ENCODE measurements at regions not wholly inside any gene's neighbourhood (a gene's known extent, or its start where the extent isn't known, plus 50 kb on each side); places are given as distances from the start of the nearest gene placed in this dataset.

GRCh38 chr7:18402488-18403183, 92.9 kb upstream of the HDAC9 start:
- ATAC-seq = no peak
- peaks cover 39% of the 10 kb centered on the region for H3K4me1 ChIP-seq (ENCODE audit: insufficient read depth)
- Mint-ChIP-seq H3K4me1 (peaks cover 46% of the 10 kb centered on the region), H3K4me3 (no peak overlapping the region), H3K36me3 (ENCODE audit: low read depth) (no peaks in the 10 kb centered on the region), H3K9me3 (no peaks in the 10 kb centered on the region), H3K27me3 (ENCODE audit: insufficient read depth, low read depth, poor library complexity) (peaks cover 3% of the 10 kb centered on the region), H3K27ac (0 out of 2 replicates have a peak overlapping the region, but pooled peaks have one; percentile 8)
- no peaks in the 10 kb centered on the region for H3K36me3 ChIP-seq (ENCODE audit: insufficient read depth)
- no peak overlapping the region for H3K27ac ChIP-seq (ENCODE audit: low read depth)
- H2AFZ ChIP-seq = no peak overlapping the region
- no peaks in the 10 kb centered on the region for H3K79me2 ChIP-seq (replicated peaks; ENCODE audit: insufficient read depth)
- TF ChIP-seq STAT1 (IDR thresholded peaks at IDR 0.05; ENCODE audit: unreplicated experiment) (no peak), REST (IDR thresholded peaks at IDR 0.05; ENCODE audit: unreplicated experiment) (no peak), ZNF114 (CRISPR knock-in tag; IDR thresholded peaks at IDR 0.05) (no peak), CTCF (conservative IDR thresholded peaks at IDR 0.05; ENCODE audit: low read depth in 2 of 2) (no peak), EZH2 (IDR thresholded peaks at IDR 0.05; ENCODE audit: low read depth, unreplicated experiment) (no peak), NANOG (IDR thresholded peaks at IDR 0.05; ENCODE audit: borderline replicate concordance) (no peak), JUNB (IDR thresholded peaks at IDR 0.05; ENCODE audit: unreplicated experiment) (no peak), CREB1 (CRISPR knock-in tag; IDR thresholded peaks at IDR 0.05; ENCODE audit: low read depth) (no peak)
- H4K20me1 ChIP-seq (replicated peaks; ENCODE audit: insufficient read depth) = no peaks in the 10 kb centered on the region
- H3F3A ChIP-seq (replicated peaks; ENCODE audit: low read depth) = no peaks in the 10 kb centered on the region
- no peaks in the 10 kb centered on the region for H3K27me3 ChIP-seq (ENCODE audit: insufficient read depth)
- no peak overlapping the region for H3K4me3 ChIP-seq
- no peaks in the 10 kb centered on the region for H3K9me2 ChIP-seq (ENCODE audit: insufficient read depth)
- H3K4me2 ChIP-seq = no peak overlapping the region
- no peak for DNase-seq (ENCODE audit: low spot score)

DNA sequence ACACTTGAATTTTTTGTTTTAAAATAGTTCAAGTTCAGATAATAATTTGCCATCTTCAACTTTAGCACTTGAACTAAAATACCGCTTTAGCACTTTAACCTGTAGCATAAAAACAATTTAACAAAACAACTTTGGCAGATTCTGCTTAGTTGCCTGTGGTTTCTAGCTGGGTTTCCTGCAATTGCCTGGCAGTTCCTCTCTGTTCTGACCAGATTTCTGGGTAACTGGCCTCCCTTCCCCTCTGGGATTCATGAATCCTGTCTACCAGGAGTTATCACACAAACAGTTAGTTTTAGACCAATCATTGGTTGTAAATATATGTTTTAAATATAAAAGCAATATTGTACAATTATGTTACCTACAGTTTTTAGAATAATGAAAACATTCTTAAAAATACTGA, 89.8 kb upstream of the HDAC9 start:
- peaks cover 3% of the 10 kb centered on the region for H3K27me3 Mint-ChIP-seq (ENCODE audit: insufficient read depth, low read depth, poor library complexity)
- Histone ChIP-seq H3K4me2 (no peak overlapping the region), H3K4me3 (no peak overlapping the region), H3K36me3 (ENCODE audit: insufficient read depth) (no peaks in the 10 kb centered on the region), H2AFZ (no peak overlapping the region), H4K20me1 (replicated peaks; ENCODE audit: insufficient read depth) (no peaks in the 10 kb centered on the region), H3K9me2 (ENCODE audit: insufficient read depth) (no peaks in the 10 kb centered on the region), H3K27me3 (ENCODE audit: insufficient read depth) (no peaks in the 10 kb centered on the region), H3F3A (replicated peaks; ENCODE audit: low read depth) (no peaks in the 10 kb centered on the region), H3K4me1 (ENCODE audit: insufficient read depth) (peaks cover 28% of the 10 kb centered on the region), H3K27ac (ENCODE audit: low read depth) (no peak overlapping the region), H3K79me2 (replicated peaks; ENCODE audit: insufficient read depth) (no peaks in the 10 kb centered on the region)
- H3K9me3 Mint-ChIP-seq = no peaks in the 10 kb centered on the region
- H3K36me3 Mint-ChIP-seq (ENCODE audit: low read depth) = no peaks in the 10 kb centered on the region
- no peak for ATAC-seq
- H3K4me1 Mint-ChIP-seq = peaks cover 41% of the 10 kb centered on the region
- no peak overlapping the region for H3K27ac Mint-ChIP-seq
- DNase-seq (ENCODE audit: low spot score) = no peak
- H3K4me3 Mint-ChIP-seq = no peak overlapping the region
- TF ChIP-seq CTCF (conservative IDR thresholded peaks at IDR 0.05; ENCODE audit: low read depth in 2 of 2) = no peak
- TF ChIP-seq STAT1 (IDR thresholded peaks at IDR 0.05; ENCODE audit: unreplicated experiment) = no peak
- TF ChIP-seq NANOG (IDR thresholded peaks at IDR 0.05; ENCODE audit: borderline replicate concordance) = no peak
- no peak for TF ChIP-seq EZH2phosphoT487 (IDR thresholded peaks at IDR 0.05; ENCODE audit: unreplicated experiment)
- TF ChIP-seq CREB1 (CRISPR knock-in tag; IDR thresholded peaks at IDR 0.05; ENCODE audit: low read depth) = no peak
- TF ChIP-seq ZNF114 (CRISPR knock-in tag; IDR thresholded peaks at IDR 0.05) = no peak

All from GM23338 (cell line).